Stimulated activated CD4-positive, alpha-beta T cell treated with anti-CD3 and anti-CD28 coated beads, Interleukin-15, amount 100 ng/mL, for 24 hours (primary cell): ENCODE measurements at regions not wholly inside any gene's neighbourhood (a gene's known extent, or its start where the extent isn't known, plus 50 kb on each side); places are given as distances from the start of the nearest gene placed in this dataset.
A peak's percentile ranks its signal among the peaks of the same experiment; 100 is the strongest.

Experiments used
- DNase-seq: peaks from one replicate; pipeline ENCODE4 v3.0.0-alpha.2; 2020

GRCh38 chr6:113596387-113597230 is 260.5 kb upstream of the MARCKS start:
- no peak for DNase-seq

- no peak for DNase-seq
Measured at GRCh38 chr6:113597231-113597583, 259.9 kb upstream of the MARCKS start.

- DNase-seq = no peak
Measured at GRCh38 chr6:113598786-113599185, 258.4 kb upstream of the MARCKS start.

GRCh38 chr6:113599444-113599843 is 257.7 kb upstream of the MARCKS start:
- DNase-seq = no peak

- DNase-seq = no peak
Measured at GRCh38 chr6:113600551-113601339, 256.4 kb upstream of the MARCKS start.

- DNase-seq = no peak
Measured at GRCh38 chr6:113607821-113608545, 249.2 kb upstream of the MARCKS start.

GRCh38 chr6:113610377-113610988 is 246.7 kb upstream of the MARCKS start:
- no peak for DNase-seq

GRCh38 chr6:113616701-113617274 is 240.4 kb upstream of the MARCKS start:
- no peak for DNase-seq

GRCh38 chr6:113619077-113619476 is 238.1 kb upstream of the MARCKS start:
- DNase-seq = no peak

GRCh38 chr6:113620386-113620785 is 236.8 kb upstream of the MARCKS start:
- DNase-seq = no peak

- no peak for DNase-seq
Measured at GRCh38 chr6:113622254-113622653, 234.9 kb upstream of the MARCKS start.

- no peak for DNase-seq
Measured at GRCh38 chr6:113623129-113623528, 234.0 kb upstream of the MARCKS start.

- DNase-seq = no peak
Measured at GRCh38 chr6:113625850-113626249, 231.3 kb upstream of the MARCKS start.

- DNase-seq = no peak
Measured at GRCh38 chr6:113626475-113626874, 230.7 kb upstream of the MARCKS start.

GRCh38 chr6:113627480-113627879 is 229.7 kb upstream of the MARCKS start:
- no peak for DNase-seq

GRCh38 chr6:113629256-113629655 is 227.9 kb upstream of the MARCKS start:
- DNase-seq = no peak

- no peak for DNase-seq
Measured at GRCh38 chr6:113629975-113630737, 227.0 kb upstream of the MARCKS start.

GRCh38 chr6:113630738-113631535 is 226.2 kb upstream of the MARCKS start:
- peak; percentile 44 for DNase-seq

GRCh38 chr6:113631666-113632065 is 225.5 kb upstream of the MARCKS start:
- DNase-seq = no peak

- DNase-seq = peak; percentile 61
Measured at GRCh38 chr6:113632220-113632864, 224.8 kb upstream of the MARCKS start.
